BE2C (cell line): ENCODE measurements at regions not wholly inside any gene's neighbourhood (a gene's known extent, or its start where the extent isn't known, plus 50 kb on each side); places are given as distances from the start of the nearest gene placed in this dataset.

Experiments
- DNase-seq: peaks from one replicate; pipeline ENCODE4 v3.0.0-alpha.2; 2020
- H3K27me3 ChIP-seq: fragments of 250-450 bp; sonication (Bioruptor Pico); 2 replicates; pipeline ENCODE4 v1.5.1; 2020; ENCODE audit warnings: mild to moderate bottlenecking
- H3K36me3 ChIP-seq: fragments of 250-450 bp; sonication (Bioruptor Pico); 2 replicates; pipeline ENCODE4 v1.5.1; 2020; ENCODE audit warnings: mild to moderate bottlenecking
- H3K4me1 ChIP-seq: fragments of 250-450 bp; sonication (Bioruptor Pico); 2 replicates; pipeline ENCODE4 v1.5.1; 2020
- H3K4me3 ChIP-seq: 2 replicates; pipeline ENCODE4 v1.5.1; 2011; ENCODE audit warnings: low read depth, low read length
- H3K9me3 ChIP-seq: fragments of 250-450 bp; sonication (Bioruptor Pico); 2 replicates; pipeline ENCODE4 v1.5.1; 2020
- TF ChIP-seq, protein P1 (sequence below): IDR thresholded peaks from 2 replicates; pipeline ENCODE4 v1.5.1; 2012; ENCODE audit warnings: mild to moderate bottlenecking, low read depth, low read length

DNA sequence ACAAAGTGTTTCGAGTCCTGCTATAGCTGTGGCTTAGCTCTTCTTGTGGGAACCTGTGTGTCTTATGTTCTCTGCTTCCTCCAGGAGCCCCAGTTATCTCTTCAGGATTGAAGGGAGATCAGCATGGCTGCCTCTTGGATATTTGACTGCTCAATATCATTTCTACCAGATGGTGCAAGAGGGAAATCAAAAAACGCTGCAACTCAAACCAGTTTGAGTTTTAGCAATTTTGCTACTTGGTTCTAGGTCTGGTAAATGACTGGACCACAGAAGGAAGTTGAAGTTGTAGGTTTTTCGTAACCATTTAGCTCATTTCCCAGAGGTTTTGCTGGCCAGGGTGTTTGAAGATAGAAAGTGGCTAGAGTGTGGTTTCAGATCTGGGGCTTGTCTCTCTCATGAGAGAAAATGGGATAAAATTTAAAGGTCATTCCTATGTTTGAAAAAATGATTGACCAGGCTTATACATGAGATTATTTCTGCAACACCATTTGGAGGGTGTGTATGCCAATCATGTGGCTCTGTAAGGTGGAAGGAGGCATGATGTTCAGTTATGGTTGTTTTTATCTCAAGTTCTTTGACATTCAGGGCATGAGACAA, 210.4 kb downstream of the SPRY1 start:
- Histone ChIP-seq H3K27me3 (no peaks in the 10 kb centered on the region), H3K36me3 (no peaks in the 10 kb centered on the region), H3K4me1 (no peaks in the 10 kb centered on the region), H3K4me3 (no peak overlapping the region), H3K9me3 (no peaks in the 10 kb centered on the region)
- TF ChIP-seq, protein P1, sequence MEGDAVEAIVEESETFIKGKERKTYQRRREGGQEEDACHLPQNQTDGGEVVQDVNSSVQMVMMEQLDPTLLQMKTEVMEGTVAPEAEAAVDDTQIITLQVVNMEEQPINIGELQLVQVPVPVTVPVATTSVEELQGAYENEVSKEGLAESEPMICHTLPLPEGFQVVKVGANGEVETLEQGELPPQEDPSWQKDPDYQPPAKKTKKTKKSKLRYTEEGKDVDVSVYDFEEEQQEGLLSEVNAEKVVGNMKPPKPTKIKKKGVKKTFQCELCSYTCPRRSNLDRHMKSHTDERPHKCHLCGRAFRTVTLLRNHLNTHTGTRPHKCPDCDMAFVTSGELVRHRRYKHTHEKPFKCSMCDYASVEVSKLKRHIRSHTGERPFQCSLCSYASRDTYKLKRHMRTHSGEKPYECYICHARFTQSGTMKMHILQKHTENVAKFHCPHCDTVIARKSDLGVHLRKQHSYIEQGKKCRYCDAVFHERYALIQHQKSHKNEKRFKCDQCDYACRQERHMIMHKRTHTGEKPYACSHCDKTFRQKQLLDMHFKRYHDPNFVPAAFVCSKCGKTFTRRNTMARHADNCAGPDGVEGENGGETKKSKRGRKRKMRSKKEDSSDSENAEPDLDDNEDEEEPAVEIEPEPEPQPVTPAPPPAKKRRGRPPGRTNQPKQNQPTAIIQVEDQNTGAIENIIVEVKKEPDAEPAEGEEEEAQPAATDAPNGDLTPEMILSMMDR = no peak
- no peak for DNase-seq

DNA sequence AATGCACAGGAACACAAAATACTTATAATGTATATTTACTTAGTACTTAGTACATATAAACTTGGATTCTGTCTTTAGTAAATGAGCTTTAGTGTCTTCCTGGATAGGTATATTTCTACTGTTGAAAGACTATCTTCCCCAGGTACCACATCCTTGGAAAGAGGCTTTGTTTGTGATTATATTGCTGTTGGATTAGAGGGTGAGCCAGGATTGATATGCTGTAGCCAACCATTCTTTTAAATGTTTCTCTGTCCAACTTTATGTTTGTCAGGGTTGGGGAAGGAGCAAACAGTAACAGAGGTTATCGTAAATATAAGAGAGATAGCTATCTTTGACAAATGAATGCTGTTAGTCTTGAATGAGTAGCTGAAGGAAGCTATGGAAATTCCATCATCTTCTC, 213.2 kb downstream of the SPRY1 start:
- DNase-seq = no peak
- no peaks in the 10 kb centered on the region for H3K36me3 ChIP-seq
- no peaks in the 10 kb centered on the region for H3K9me3 ChIP-seq
- H3K4me3 ChIP-seq = no peak overlapping the region
- H3K4me1 ChIP-seq = no peaks in the 10 kb centered on the region
- no peaks in the 10 kb centered on the region for H3K27me3 ChIP-seq
- TF ChIP-seq, protein P1 = no peak

DNA sequence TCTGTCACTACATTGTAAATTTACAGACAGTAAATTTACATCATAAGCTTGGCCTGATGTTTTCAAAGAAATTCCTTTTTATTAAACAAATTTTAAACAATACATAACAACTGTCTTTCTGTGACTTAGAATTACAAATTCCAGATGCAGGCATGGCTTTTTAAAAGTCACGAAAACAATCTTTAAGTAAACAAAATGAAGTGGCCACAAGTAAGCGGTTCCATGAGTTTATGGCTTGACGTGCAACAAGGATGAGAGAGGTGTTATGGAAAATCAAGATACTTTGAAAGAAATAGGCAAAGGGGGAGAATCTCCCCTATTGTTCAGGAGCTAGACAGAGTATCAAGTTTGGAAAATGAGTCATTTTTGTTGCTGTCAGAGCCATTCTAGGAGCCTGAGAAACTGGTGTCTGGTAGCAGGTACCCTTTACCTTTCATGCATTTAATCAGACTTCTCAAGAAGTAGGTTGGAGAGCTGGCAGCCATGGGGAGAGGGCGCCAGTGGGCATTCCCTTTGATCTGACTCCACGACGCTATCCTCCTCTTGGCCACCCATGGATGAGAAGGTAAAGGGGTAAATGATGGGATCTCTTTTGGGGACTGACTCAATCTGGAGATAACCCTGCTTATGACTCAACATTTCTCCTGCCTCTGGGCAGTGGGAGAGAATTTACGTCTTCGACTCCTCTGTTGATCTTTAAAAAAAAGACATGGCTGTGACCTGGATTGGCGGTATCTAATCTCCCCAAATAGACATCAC, 217.2 kb downstream of the SPRY1 start:
- no peak overlapping the region for H3K4me3 ChIP-seq
- no peak for DNase-seq
- no peaks in the 10 kb centered on the region for H3K9me3 ChIP-seq
- H3K4me1 ChIP-seq = no peaks in the 10 kb centered on the region
- H3K27me3 ChIP-seq = no peaks in the 10 kb centered on the region
- TF ChIP-seq, protein P1 = no peak
- H3K36me3 ChIP-seq = no peaks in the 10 kb centered on the region

DNA sequence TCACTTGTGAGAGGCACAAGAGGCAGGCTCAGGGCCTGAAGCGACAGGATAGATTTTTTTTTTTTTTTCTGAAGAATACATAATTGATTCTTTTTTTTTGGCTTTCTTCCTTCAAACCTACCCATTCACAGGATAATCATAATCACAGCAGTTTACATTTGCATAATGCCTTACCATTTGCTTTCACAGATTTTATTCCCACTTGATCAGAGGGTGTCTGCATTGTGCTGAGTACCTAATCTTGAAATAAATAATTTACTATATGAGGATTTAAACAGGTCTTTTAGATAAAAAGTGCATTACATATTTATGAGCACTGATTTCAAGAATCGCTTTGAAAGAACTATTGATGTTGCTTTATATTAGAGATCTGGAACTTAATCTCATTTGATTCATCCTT, 219.3 kb downstream of the SPRY1 start:
- DNase-seq = no peak

DNA sequence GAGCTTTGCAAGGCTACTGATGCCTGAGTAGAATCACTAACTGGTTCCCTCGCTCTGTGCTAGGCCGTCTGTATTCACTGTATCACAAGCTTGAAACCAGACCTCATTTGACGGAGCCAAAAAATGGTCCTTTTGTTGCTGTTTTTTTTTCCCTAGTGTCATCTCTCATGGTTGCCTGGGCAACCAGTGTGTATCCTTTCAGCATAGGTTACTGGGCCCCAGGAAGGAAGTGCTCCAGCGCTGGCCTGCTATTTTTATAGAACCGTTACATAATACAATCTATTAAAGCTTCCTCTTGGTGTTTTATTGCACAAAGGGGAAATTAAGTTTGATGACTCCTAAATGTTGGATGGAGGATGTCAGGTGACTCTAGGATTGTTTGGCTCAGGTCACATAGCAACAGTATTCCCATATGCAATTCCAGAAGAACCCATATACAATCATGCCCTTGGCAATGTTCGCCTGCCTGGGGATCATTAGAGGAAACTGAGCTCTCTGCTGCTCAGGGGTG, 220.4 kb downstream of the SPRY1 start:
- TF ChIP-seq, protein P1 = no peak
- DNase-seq = no peak

More for the DNA sequence above, 219.3 kb downstream of the SPRY1 start:
- Histone ChIP-seq H3K9me3 (no peaks in the 10 kb centered on the region), H3K4me1 (no peaks in the 10 kb centered on the region), H3K27me3 (no peaks in the 10 kb centered on the region), H3K4me3 (no peak overlapping the region), H3K36me3 (no peaks in the 10 kb centered on the region)
- TF ChIP-seq, protein P1 = no peak

DNA sequence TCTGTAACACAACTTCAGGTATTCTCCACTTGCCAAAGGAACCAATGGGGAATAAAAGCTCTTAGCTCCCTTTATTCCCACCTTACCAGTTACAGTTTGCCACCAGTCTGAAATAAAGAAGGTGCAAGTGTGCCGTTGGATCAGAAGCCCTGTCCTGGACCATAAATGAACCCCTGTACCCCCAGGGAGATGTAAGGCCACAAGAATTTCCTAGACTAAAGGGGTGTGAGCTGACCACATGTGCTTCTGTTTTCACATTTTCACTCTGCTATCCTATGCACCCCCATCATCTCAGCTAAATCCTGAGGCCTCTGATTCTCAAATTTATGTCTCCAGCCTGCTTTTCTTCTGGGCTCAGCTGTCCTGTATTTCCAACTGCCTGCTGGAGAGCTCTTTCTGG, 221.2 kb downstream of the SPRY1 start:
- TF ChIP-seq, protein P1 = no peak
- H3K9me3 ChIP-seq = no peaks in the 10 kb centered on the region
- no peaks in the 10 kb centered on the region for H3K36me3 ChIP-seq
- no peaks in the 10 kb centered on the region for H3K4me1 ChIP-seq
- no peak for DNase-seq
- no peaks in the 10 kb centered on the region for H3K27me3 ChIP-seq
- H3K4me3 ChIP-seq = no peak overlapping the region

More for the DNA sequence above, 220.4 kb downstream of the SPRY1 start:
- no peaks in the 10 kb centered on the region for H3K9me3 ChIP-seq
- no peaks in the 10 kb centered on the region for H3K36me3 ChIP-seq
- no peaks in the 10 kb centered on the region for H3K27me3 ChIP-seq
- no peaks in the 10 kb centered on the region for H3K4me1 ChIP-seq
- H3K4me3 ChIP-seq = no peak overlapping the region
